H1 (cell line): ENCODE measurements at regions not wholly inside any gene's neighbourhood (a gene's known extent, or its start where the extent isn't known, plus 50 kb on each side); places are given as distances from the start of the nearest gene placed in this dataset.

Experiments used
- CTCF ChIA-PET: fragments of 300-600 bp; sonication (Branson Sonifier 250); formaldehyde crosslinking; loops from one replicate; lab custom pipeline; 2021; ENCODE audit not compliant: partially characterized antibody; lab: Charles Lee
- POLR2A ChIA-PET: fragments of 300-600 bp; sonication (Branson Sonifier 250); formaldehyde crosslinking; loops from one replicate; lab custom pipeline; 2021; ENCODE audit warnings: inconsistent platforms; ENCODE audit not compliant: partially characterized antibody; lab: Charles Lee
- DNase-seq, 2 experiments: peaks; one replicate each; pipeline versions ENCODE4 v3.0.0 to v3.0.0-alpha.2; 2010 to 2022; ENCODE audit warnings: low spot score in 2 of 2, low read depth in 1 of 2, mixed read lengths in 1 of 2
- FAIRE-seq: peaks from 2 replicates; lab custom pipeline; 2011; peaks lifted over from hg19 to GRCh38; lab: Jason Lieb, UNC
- H2AFZ ChIP-seq: 2 replicates; pipeline ENCODE4 v1.8.1; 2012; ENCODE audit warnings: low read length, inconsistent platforms
- H2AK5ac ChIP-seq: 2 replicates; pipeline ENCODE4 v1.6.1; 2013; ENCODE audit warnings: low read depth, low read length
- H2BK120ac ChIP-seq: replicated peaks from 2 replicates; pipeline ENCODE3; 2013; ENCODE audit warnings: low read depth, low read length, inconsistent platforms
- H2BK12ac ChIP-seq: 2 replicates; pipeline ENCODE4 v1.6.1; 2013; ENCODE audit warnings: low read depth, low read length
- H2BK15ac ChIP-seq: 2 replicates; pipeline ENCODE4 v1.6.1; 2013; ENCODE audit warnings: low read length
- H2BK20ac ChIP-seq: 2 replicates; pipeline ENCODE4 v1.6.1; 2013; ENCODE audit warnings: low read length
- H2BK5ac ChIP-seq: 2 replicates; pipeline ENCODE4 v1.6.1; 2013; ENCODE audit warnings: low read depth, low read length
- H3K14ac ChIP-seq: 2 replicates; pipeline ENCODE4 v1.6.1; 2013; ENCODE audit warnings: inconsistent platforms; ENCODE audit not compliant: insufficient read length
- H3K18ac ChIP-seq: 2 replicates; pipeline ENCODE4 v1.6.1; 2013; ENCODE audit warnings: low read length; ENCODE audit errors: extremely low read depth
- H3K23ac ChIP-seq: 2 replicates; pipeline ENCODE4 v1.6.1; 2013; ENCODE audit warnings: inconsistent platforms; ENCODE audit not compliant: insufficient read length
- H3K23me2 ChIP-seq: 2 replicates; pipeline ENCODE4 v1.6.1; 2013; ENCODE audit warnings: low read depth, low read length
- H3K27ac ChIP-seq: 2 replicates; pipeline ENCODE4 v1.6.1; 2011; ENCODE audit warnings: low read depth, low read length, inconsistent platforms
- H3K27me3 ChIP-seq, 4 experiments: replicated peaks in 1 of 4; 1 replicate in 1 of 4; 2 replicates in 3 of 4; pipeline versions ENCODE4 v1.6.1 to v1.8.1; 2011 to 2013; ENCODE audit warnings: low read length in 3 of 4, mild to moderate bottlenecking in 3 of 4, inconsistent platforms in 2 of 4, mixed read lengths in 2 of 4, moderate library complexity in 1 of 4; ENCODE audit not compliant: control insufficient read depth in 3 of 4, insufficient read depth in 3 of 4; ENCODE audit errors: extremely low read depth in 1 of 4
- H3K36me3 ChIP-seq, 4 experiments: 2 replicates each; pipeline versions ENCODE4 v1.6.1 to v1.8.1; 2011 to 2013; ENCODE audit warnings: mild to moderate bottlenecking in 4 of 4, low read length in 3 of 4, moderate library complexity in 2 of 4, control low read depth in 1 of 4, inconsistent platforms in 1 of 4; ENCODE audit not compliant: insufficient read depth in 4 of 4, control insufficient read depth in 2 of 4
- H3K4ac ChIP-seq: replicated peaks from 2 replicates; pipeline ENCODE3; 2013; ENCODE audit warnings: low read length, low read depth, mixed read lengths, inconsistent platforms; ENCODE audit not compliant: insufficient read length
- H3K4me1 ChIP-seq, 4 experiments: replicated peaks in 1 of 4; 1 replicate in 1 of 4; 2 replicates in 3 of 4; pipeline versions ENCODE4 v1.6.1 to v1.8.1; 2011 to 2013; ENCODE audit warnings: low read length in 3 of 4, inconsistent platforms in 2 of 4, mixed read lengths in 1 of 4; ENCODE audit not compliant: insufficient read depth in 4 of 4, control insufficient read depth in 3 of 4
- H3K4me2 ChIP-seq, 2 experiments: 2 replicates each; pipeline versions ENCODE4 v1.6.1 to v1.8.1; 2011 to 2013; ENCODE audit warnings: low read depth in 2 of 2, low read length in 2 of 2, control low read depth in 1 of 2, inconsistent platforms in 1 of 2, mild to moderate bottlenecking in 1 of 2; ENCODE audit not compliant: insufficient read depth in 1 of 2
- H3K4me3 ChIP-seq, 4 experiments: fragments of 200-600, 300-600 bp in 1 of 4; sonication (generic), shearing (Covaris generic), sonication (Bioruptor Twin) in 1 of 4; 2 replicates each; pipeline versions ENCODE4 v1.5.1 to v1.8.1; 2011 to 2016; ENCODE audit warnings: low read length in 4 of 4, low read depth in 3 of 4, control low read depth in 2 of 4, inconsistent platforms in 2 of 4, mild to moderate bottlenecking in 2 of 4, mixed read lengths in 1 of 4, moderate library complexity in 1 of 4; ENCODE audit not compliant: insufficient read depth in 2 of 4; ENCODE audit errors: extremely low read depth in 1 of 4
- H3K56ac ChIP-seq: replicated peaks from 2 replicates; pipeline ENCODE3; 2013; ENCODE audit warnings: low read depth, mild to moderate bottlenecking, mixed read lengths, low read length, inconsistent platforms; ENCODE audit not compliant: insufficient read length
- H3K79me1 ChIP-seq: 2 replicates; pipeline ENCODE4 v1.6.1; 2013; ENCODE audit warnings: low read depth, low read length, control low read depth
- H3K79me2 ChIP-seq, 2 experiments: 2 replicates each; pipeline versions ENCODE4 v1.6.1 to v1.8.1; 2012 to 2013; ENCODE audit warnings: low read length in 2 of 2, mild to moderate bottlenecking in 2 of 2, inconsistent platforms in 1 of 2; ENCODE audit not compliant: insufficient read depth in 2 of 2, control insufficient read depth in 1 of 2
- H3K9ac ChIP-seq, 4 experiments: replicated peaks in 1 of 4; 1 replicate in 1 of 4; 2 replicates in 3 of 4; pipeline versions ENCODE4 v1.6.1 to v1.8.1; 2011 to 2013; ENCODE audit warnings: low read depth in 3 of 4, low read length in 3 of 4, control low read depth in 2 of 4, mild to moderate bottlenecking in 2 of 4, moderate library complexity in 2 of 4, inconsistent platforms in 1 of 4; ENCODE audit errors: extremely low read depth in 1 of 4
- H3K9me3 ChIP-seq, 2 experiments: 2 replicates each; pipeline versions ENCODE4 v1.6.1 to v1.8.1; 2012 to 2013; ENCODE audit warnings: mild to moderate bottlenecking in 2 of 2, moderate library complexity in 2 of 2, control low read depth in 1 of 2, inconsistent platforms in 1 of 2, low read depth in 1 of 2, low read length in 1 of 2, mixed read lengths in 1 of 2; ENCODE audit not compliant: insufficient read depth in 2 of 2
- H4K20me1 ChIP-seq, 2 experiments: replicated peaks in 1 of 2; 2 replicates each; pipeline versions ENCODE3 to v1.8.1; 2011 to 2013; ENCODE audit warnings: inconsistent platforms in 2 of 2, low read length in 2 of 2, mild to moderate bottlenecking in 1 of 2; ENCODE audit not compliant: insufficient read depth in 2 of 2, control insufficient read depth in 1 of 2
- H4K5ac ChIP-seq: 2 replicates; pipeline ENCODE4 v1.6.1; 2013; ENCODE audit warnings: low read length, low read depth, mixed read lengths, inconsistent platforms; ENCODE audit not compliant: insufficient read length
- H4K8ac ChIP-seq: 2 replicates; pipeline ENCODE4 v1.8.0; 2013; ENCODE audit warnings: mild to moderate bottlenecking, moderate library complexity, low read length, inconsistent platforms; ENCODE audit not compliant: insufficient read depth; ENCODE audit errors: extremely low read depth
- H4K91ac ChIP-seq: replicated peaks from 2 replicates; pipeline ENCODE3; 2013; ENCODE audit warnings: low read length, mixed read lengths, inconsistent platforms; ENCODE audit not compliant: insufficient read length
- CTCF ChIP-seq, 3 experiments: IDR thresholded peaks; 1 replicate in 2 of 3; 2 replicates in 1 of 3; pipeline versions ENCODE4 v1.5.1 to v1.6.1; 2011; ENCODE audit warnings: low read length in 3 of 3, mild to moderate bottlenecking in 3 of 3, inconsistent platforms in 2 of 3, low read depth in 1 of 3, moderate library complexity in 1 of 3; ENCODE audit not compliant: insufficient read depth in 1 of 3; ENCODE audit errors: control extremely low read depth in 1 of 3
- RAD21 ChIP-seq, 2 experiments: IDR thresholded peaks in 1 of 2; conservative IDR thresholded peaks in 1 of 2; 2 replicates each; pipeline ENCODE4 v1.6.1; 2011; ENCODE audit warnings: low read depth in 2 of 2, low read length in 2 of 2, improper control_type of control experiment in 1 of 2, inconsistent platforms in 1 of 2, mild to moderate bottlenecking in 1 of 2, moderate library complexity in 1 of 2
- TAF1 ChIP-seq: IDR thresholded peaks from 2 replicates; pipeline ENCODE4 v1.6.1; 2011; ENCODE audit warnings: mild to moderate bottlenecking, low read depth, low read length
- TCF12 ChIP-seq: IDR thresholded peaks from 2 replicates; pipeline ENCODE4 v1.6.1; 2011; ENCODE audit warnings: low read depth, mild to moderate bottlenecking, low read length
- WGBS, 2 experiments: shearing (Covaris generic) in 1 of 2; methylation state at CpG; one replicate each; pipeline versions ENCODE4 v1.1.6 to v1.1.7; 2013 to 2015; ENCODE audit warnings: low lambda C conversion rate in 2 of 2, mixed read lengths in 2 of 2, inconsistent platforms in 1 of 2, low coverage in 1 of 2, missing lambda C conversion rate in 1 of 2; ENCODE audit not compliant: insufficient replicate concordance in 2 of 2, insufficient coverage in 1 of 2, insufficient read length in 1 of 2; ENCODE audit errors: extremely low coverage in 1 of 2, missing lambda C conversion rate in 1 of 2; 5-methylcytosine and 5-hydroxymethylcytosine counted together

DNA sequence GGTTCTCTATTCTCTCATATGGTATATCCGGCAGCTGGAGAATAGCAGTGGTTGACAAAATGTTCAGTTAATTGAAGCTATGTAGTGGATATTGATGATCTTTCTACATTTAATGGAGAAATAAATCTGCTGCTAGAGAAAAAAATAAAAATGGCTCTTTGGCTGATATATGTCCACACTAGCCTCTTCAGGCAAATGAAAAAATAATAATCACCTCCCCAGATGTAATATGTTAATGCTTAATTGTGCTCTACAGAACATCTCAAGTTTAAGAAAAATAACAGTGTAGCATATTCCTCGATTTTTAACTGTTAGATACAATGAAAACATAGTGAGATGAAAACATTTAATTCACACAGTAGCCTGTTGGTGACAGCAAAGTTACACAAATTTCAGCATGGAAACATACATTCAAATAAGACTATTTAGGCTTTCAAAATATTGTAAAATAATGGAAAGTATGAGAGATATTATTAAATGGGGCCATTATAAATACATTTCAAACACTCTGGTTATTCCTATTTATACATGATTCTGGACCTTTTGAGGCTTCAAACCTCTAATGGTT lies 543.0 kb downstream of the MAT2B start:
- ChIA-PET CTCF (interaction anchor here (1.0 to 2.6 kb wide), 4 partner anchors 374 to 455 kb away, joined by 3 to 12 read pairs (median 4); no protein-coding TSS in a partner anchor), POLR2A (no interaction called here)
- Histone ChIP-seq H3K23ac (no peak overlapping the region), H3K23me2 (no peaks in the 10 kb centered on the region), H4K5ac (no peak overlapping the region), H3K4ac (no peak overlapping the region), H3K56ac (no peak overlapping the region), H2BK15ac (no peak overlapping the region), H3K79me1 (no peaks in the 10 kb centered on the region), H3K79me2 (no peaks in the 10 kb centered on the region), H3K4me3 (no peak overlapping the region), H2AK5ac (no peak overlapping the region), H3K27me3 (no peaks in the 10 kb centered on the region), H3K9ac (no peak overlapping the region), H3K14ac (no peak overlapping the region), H2BK20ac (no peak overlapping the region), H2BK12ac (no peak overlapping the region), H3K4me1 (peaks cover 0 to 3% (median 1%) of the 10 kb centered on the region in 4 experiments; a peak in 1 of 7 replicates), H2BK5ac (no peak overlapping the region), H4K20me1 (no peaks in the 10 kb centered on the region), H2AFZ (no peak overlapping the region), H3K9me3 (no peaks in the 10 kb centered on the region), H4K91ac (no peak overlapping the region), H3K36me3 (no peaks in the 10 kb centered on the region), H3K27ac (no peak overlapping the region), H4K8ac (no peak overlapping the region), H2BK120ac (no peak overlapping the region), H3K18ac (no peak overlapping the region), H3K4me2 (no peak overlapping the region)
- no peak for TF ChIP-seq TAF1
- TF ChIP-seq TCF12: no peak
- peak in 1 of 3 experiments; percentile 12; a peak in 1 of 4 replicates for TF ChIP-seq CTCF (IDR thresholded peaks at IDR 0.05; ENCODE audit: control extremely low read depth in 1 of 3, insufficient read depth in 1 of 3, low read depth in 1 of 3, low read length in 3 of 3)
- TF ChIP-seq RAD21 (IDR thresholded peaks at IDR 0.05 in 1 of 2, conservative IDR thresholded peaks at IDR 0.05 in 1 of 2; ENCODE audit: low read depth in 2 of 2, low read length in 2 of 2): peak in 1 of 2 experiments; percentile 50; a peak in 3 of 4 replicates
- no peak for FAIRE-seq
- DNase-seq: no peak
- WGBS, 2 experiments: 94% methylated on average over 2 of the region's 2 CpGs; no CpG with 5 or more reads in 1 of the 2 experiments
